ENCODE measurements at regions not wholly inside any gene's neighbourhood (a gene's known extent, or its start where the extent isn't known, plus 50 kb on each side); places are given as distances from the start of the nearest gene placed in this dataset.

DNA sequence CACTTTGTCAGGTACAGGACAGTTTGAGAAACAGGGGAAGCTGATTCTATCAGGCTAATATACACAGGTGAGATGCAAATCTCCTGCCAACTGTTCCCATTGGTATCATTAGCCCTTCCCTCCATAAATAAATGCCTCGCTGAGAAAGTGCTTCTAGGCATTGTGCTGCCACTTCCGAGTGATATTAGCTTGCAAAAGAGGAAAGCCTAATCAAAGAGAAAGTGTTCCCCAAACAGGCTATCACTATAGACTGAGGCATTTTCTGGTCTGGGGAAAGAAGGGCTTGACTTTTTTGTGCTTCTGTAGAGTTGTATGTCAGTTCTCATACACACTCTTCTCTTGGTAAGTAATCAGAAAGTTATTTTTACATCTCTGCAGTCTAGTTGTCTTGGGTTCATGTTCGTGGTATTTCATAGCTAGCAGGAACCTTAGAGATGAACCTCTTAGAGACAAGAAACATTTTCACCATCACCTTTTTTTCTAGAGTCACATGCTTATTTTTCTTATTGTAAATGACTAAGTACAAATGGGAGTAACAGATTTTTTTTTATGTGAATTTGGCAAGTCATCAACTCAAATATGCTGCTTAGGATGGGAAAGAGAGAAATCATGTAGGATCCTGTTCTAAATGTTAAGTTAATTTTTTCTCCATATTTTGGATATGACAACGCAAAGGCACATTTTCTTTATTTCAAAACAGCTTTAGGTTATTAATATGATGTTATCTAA, 1009.8 kb downstream of the ADGRL3 start:
- Histone ChIP-seq H3K27me3 (ENCODE audit: insufficient read depth, low read length) (no peaks in the 10 kb centered on the region), H2BK12ac (ENCODE audit: low read length) (no peak overlapping the region), H3K18ac (ENCODE audit: low read length) (no peak overlapping the region), H3K27ac (ENCODE audit: low read depth, low read length) (no peak overlapping the region), H2BK5ac (ENCODE audit: low read depth, low read length, poor library complexity) (no peak overlapping the region), H2BK120ac (ENCODE audit: insufficient read depth, low read length, poor library complexity) (no peak overlapping the region), H3K36me3 (ENCODE audit: control insufficient read depth in 1 of 2, insufficient read depth in 2 of 2, low read length in 2 of 2) (no peaks in the 10 kb centered on the region), H2AK5ac (ENCODE audit: low read length) (no peak overlapping the region), H3K9ac (ENCODE audit: low read length) (no peak overlapping the region), H4K12ac (ENCODE audit: low read depth, low read length) (no peak overlapping the region), H3K4me2 (ENCODE audit: low read length) (no peak overlapping the region), H3K79me2 (ENCODE audit: control insufficient read depth, insufficient read depth, low read length, poor library complexity) (no peaks in the 10 kb centered on the region), H3K79me1 (ENCODE audit: low read length) (no peaks in the 10 kb centered on the region), H3K14ac (ENCODE audit: low read length) (no peak overlapping the region), H2AFZ (ENCODE audit: insufficient read depth, low read length, poor library complexity) (no peak overlapping the region), H3K4me3 (ENCODE audit: low read depth, low read length) (no peak overlapping the region), H3K23ac (ENCODE audit: low read length) (no peak overlapping the region), H3K9me3 (ENCODE audit: insufficient read depth, low read depth, low read length) (no peaks in the 10 kb centered on the region), H4K8ac (ENCODE audit: low read depth, low read length) (no peak overlapping the region), H3K4me1 (ENCODE audit: control insufficient read depth in 1 of 2, insufficient read depth in 2 of 2, low read length in 2 of 2) (no peaks in the 10 kb centered on the region), H3K4ac (ENCODE audit: low read depth, low read length) (no peak overlapping the region), H4K91ac (ENCODE audit: low read depth, low read length) (no peak overlapping the region)
- no CpG with 5 or more reads among the region's 4 CpGs for WGBS (ENCODE audit: extremely low coverage, insufficient coverage, insufficient read length)
- no peak for DNase-seq

DNA sequence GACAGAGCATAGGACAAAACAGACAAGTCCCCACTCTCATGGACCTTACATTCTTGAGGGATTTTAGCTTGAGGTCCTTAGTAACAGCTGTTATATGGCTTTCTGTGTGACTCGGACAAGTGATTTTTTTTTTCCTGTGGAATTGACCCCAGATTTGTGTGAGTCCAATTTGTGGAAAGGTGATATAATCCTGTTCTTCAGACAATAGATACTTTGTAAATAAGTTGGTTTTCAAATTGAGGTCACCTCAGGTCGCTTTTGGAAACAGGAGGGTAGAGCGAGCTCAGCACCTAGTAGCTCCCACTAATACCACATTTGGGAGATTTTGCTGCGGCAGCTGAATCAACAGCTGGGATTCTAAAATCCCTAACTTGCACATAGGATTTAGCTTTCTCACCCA, 1008.8 kb downstream of the ADGRL3 start:
- no peak overlapping the region for H3K9ac ChIP-seq (ENCODE audit: low read length)
- H3K18ac ChIP-seq (ENCODE audit: low read length), result no peak overlapping the region
- no CpG with 5 or more reads among the region's 4 CpGs for WGBS (ENCODE audit: extremely low coverage, insufficient coverage, insufficient read length)
- no peak overlapping the region for H4K8ac ChIP-seq (ENCODE audit: low read depth, low read length)
- H4K12ac ChIP-seq (ENCODE audit: low read depth, low read length), result no peak overlapping the region
- H3K4me3 ChIP-seq (ENCODE audit: low read depth, low read length), result no peak overlapping the region
- no peak overlapping the region for H3K4me2 ChIP-seq (ENCODE audit: low read length)
- H3K9me3 ChIP-seq (ENCODE audit: insufficient read depth, low read depth, low read length), result no peaks in the 10 kb centered on the region
- no peak overlapping the region for H2AFZ ChIP-seq (ENCODE audit: insufficient read depth, low read length, poor library complexity)
- no peak overlapping the region for H3K14ac ChIP-seq (ENCODE audit: low read length)
- no peaks in the 10 kb centered on the region for H3K27me3 ChIP-seq (ENCODE audit: insufficient read depth, low read length)
- no peak overlapping the region for H3K27ac ChIP-seq (ENCODE audit: low read depth, low read length)
- H3K79me2 ChIP-seq (ENCODE audit: control insufficient read depth, insufficient read depth, low read length, poor library complexity), result no peaks in the 10 kb centered on the region
- H3K79me1 ChIP-seq (ENCODE audit: low read length), result no peaks in the 10 kb centered on the region
- H3K4me1 ChIP-seq (ENCODE audit: control insufficient read depth in 1 of 2, insufficient read depth in 2 of 2, low read length in 2 of 2), result no peaks in the 10 kb centered on the region
- H3K36me3 ChIP-seq (ENCODE audit: control insufficient read depth in 1 of 2, insufficient read depth in 2 of 2, low read length in 2 of 2), result no peaks in the 10 kb centered on the region
- no peak overlapping the region for H3K23ac ChIP-seq (ENCODE audit: low read length)
- no peak overlapping the region for H2BK12ac ChIP-seq (ENCODE audit: low read length)
- no peak overlapping the region for H2AK5ac ChIP-seq (ENCODE audit: low read length)
- H4K91ac ChIP-seq (ENCODE audit: low read depth, low read length), result no peak overlapping the region
- no peak overlapping the region for H2BK120ac ChIP-seq (ENCODE audit: insufficient read depth, low read length, poor library complexity)
- H3K4ac ChIP-seq (ENCODE audit: low read depth, low read length), result no peak overlapping the region
- DNase-seq, result no peak
- H2BK5ac ChIP-seq (ENCODE audit: low read depth, low read length, poor library complexity), result no peak overlapping the region

DNA sequence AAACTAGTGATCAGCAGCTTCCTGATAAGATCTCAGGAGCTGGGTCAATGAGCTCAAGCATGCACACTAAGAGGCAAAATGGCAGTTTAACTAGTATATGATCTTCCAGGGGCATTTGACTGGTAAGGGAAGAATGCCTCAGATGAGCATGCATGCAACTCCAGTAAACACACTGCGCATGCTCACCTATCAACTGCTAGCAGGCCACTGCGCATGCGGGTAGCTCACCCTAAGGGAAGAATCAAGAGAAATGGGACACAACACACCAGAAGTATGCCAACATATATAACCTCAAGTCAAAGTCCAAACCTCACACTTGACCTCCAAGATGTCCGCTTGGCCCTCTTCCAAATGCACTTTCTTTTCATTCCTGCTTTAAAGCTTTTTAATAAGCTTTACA, 1004.0 kb downstream of the ADGRL3 start:
- no peaks in the 10 kb centered on the region for H3K9me3 ChIP-seq (ENCODE audit: insufficient read depth, low read depth, low read length)
- no peak overlapping the region for H3K27ac ChIP-seq (ENCODE audit: low read depth, low read length)
- H3K27me3 ChIP-seq (ENCODE audit: insufficient read depth, low read length), result no peaks in the 10 kb centered on the region
- no peaks in the 10 kb centered on the region for H3K4me1 ChIP-seq (ENCODE audit: control insufficient read depth in 1 of 2, insufficient read depth in 2 of 2, low read length in 2 of 2)
- H2BK12ac ChIP-seq (ENCODE audit: low read length), result no peak overlapping the region
- H3K18ac ChIP-seq (ENCODE audit: low read length), result no peak overlapping the region
- no peaks in the 10 kb centered on the region for H3K79me1 ChIP-seq (ENCODE audit: low read length)
- no peaks in the 10 kb centered on the region for H3K79me2 ChIP-seq (ENCODE audit: control insufficient read depth, insufficient read depth, low read length, poor library complexity)
- no peaks in the 10 kb centered on the region for H3K36me3 ChIP-seq (ENCODE audit: control insufficient read depth in 1 of 2, insufficient read depth in 2 of 2, low read length in 2 of 2)
- H3K4me3 ChIP-seq (ENCODE audit: low read depth, low read length), result no peak overlapping the region
- H2BK5ac ChIP-seq (ENCODE audit: low read depth, low read length, poor library complexity), result no peak overlapping the region
- no peak overlapping the region for H4K91ac ChIP-seq (ENCODE audit: low read depth, low read length)
- no peak overlapping the region for H3K9ac ChIP-seq (ENCODE audit: low read length)
- no peak overlapping the region for H2BK120ac ChIP-seq (ENCODE audit: insufficient read depth, low read length, poor library complexity)
- DNase-seq, result no peak
- no peak overlapping the region for H3K4ac ChIP-seq (ENCODE audit: low read depth, low read length)
- H4K12ac ChIP-seq (ENCODE audit: low read depth, low read length), result no peak overlapping the region
- no peak overlapping the region for H3K14ac ChIP-seq (ENCODE audit: low read length)
- no peak overlapping the region for H2AK5ac ChIP-seq (ENCODE audit: low read length)
- H3K23ac ChIP-seq (ENCODE audit: low read length), result no peak overlapping the region
- H2AFZ ChIP-seq (ENCODE audit: insufficient read depth, low read length, poor library complexity), result no peak overlapping the region
- no peak overlapping the region for H3K4me2 ChIP-seq (ENCODE audit: low read length)
- no CpG with 5 or more reads among the region's 4 CpGs for WGBS (ENCODE audit: extremely low coverage, insufficient coverage, insufficient read length)
- H4K8ac ChIP-seq (ENCODE audit: low read depth, low read length), result no peak overlapping the region

DNA sequence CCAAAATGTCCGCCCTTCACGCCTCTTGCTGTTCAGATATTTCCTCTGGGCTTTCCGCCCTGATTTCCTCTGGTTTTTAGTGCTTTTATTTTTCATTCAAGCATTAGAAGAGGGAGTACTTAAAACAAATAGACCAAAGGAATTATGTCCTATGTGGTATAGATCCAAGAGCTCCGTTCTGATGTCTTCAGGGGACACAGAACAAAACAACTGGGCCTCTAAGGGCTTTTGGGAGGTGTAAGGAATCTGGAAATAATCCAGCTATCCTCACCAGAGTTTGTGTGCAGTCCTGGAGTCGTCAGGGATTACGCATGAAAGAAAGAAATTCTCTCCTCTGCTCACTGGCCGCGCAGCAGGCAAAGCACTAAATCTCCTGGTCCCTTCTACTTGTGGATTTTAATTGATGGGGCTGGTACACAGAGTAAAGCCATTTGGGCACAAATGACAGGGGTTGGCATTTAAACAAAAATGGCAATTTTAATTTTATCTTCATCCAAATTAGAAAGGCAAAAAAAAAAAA, 999.2 kb downstream of the ADGRL3 start:
- Histone ChIP-seq H2AK5ac (ENCODE audit: low read length) (no peak overlapping the region), H3K4me2 (ENCODE audit: low read length) (no peak overlapping the region), H3K27ac (ENCODE audit: low read depth, low read length) (no peak overlapping the region), H3K23ac (ENCODE audit: low read length) (no peak overlapping the region), H3K14ac (ENCODE audit: low read length) (no peak overlapping the region), H2AFZ (ENCODE audit: insufficient read depth, low read length, poor library complexity) (no peak overlapping the region), H2BK120ac (ENCODE audit: insufficient read depth, low read length, poor library complexity) (no peak overlapping the region), H3K4ac (ENCODE audit: low read depth, low read length) (no peak overlapping the region), H3K36me3 (ENCODE audit: control insufficient read depth in 1 of 2, insufficient read depth in 2 of 2, low read length in 2 of 2) (no peaks in the 10 kb centered on the region), H2BK5ac (ENCODE audit: low read depth, low read length, poor library complexity) (no peak overlapping the region), H3K4me1 (ENCODE audit: control insufficient read depth in 1 of 2, insufficient read depth in 2 of 2, low read length in 2 of 2) (no peaks in the 10 kb centered on the region), H3K79me2 (ENCODE audit: control insufficient read depth, insufficient read depth, low read length, poor library complexity) (no peaks in the 10 kb centered on the region), H4K8ac (ENCODE audit: low read depth, low read length) (no peak overlapping the region), H3K4me3 (ENCODE audit: low read depth, low read length) (no peak overlapping the region), H4K12ac (ENCODE audit: low read depth, low read length) (no peak overlapping the region), H3K79me1 (ENCODE audit: low read length) (no peaks in the 10 kb centered on the region), H3K9me3 (ENCODE audit: insufficient read depth, low read depth, low read length) (no peaks in the 10 kb centered on the region), H2BK12ac (ENCODE audit: low read length) (no peak overlapping the region), H4K91ac (ENCODE audit: low read depth, low read length) (no peak overlapping the region), H3K27me3 (ENCODE audit: insufficient read depth, low read length) (no peaks in the 10 kb centered on the region), H3K9ac (ENCODE audit: low read length) (no peak overlapping the region), H3K18ac (ENCODE audit: low read length) (no peak overlapping the region)
- no CpG with 5 or more reads among the region's 8 CpGs for WGBS (ENCODE audit: extremely low coverage, insufficient coverage, insufficient read length)
- no peak for DNase-seq

Data from trophoblast cell (in vitro differentiated cells and primary cell).